Thymus (tissue), 11 donors: ENCODE measurements at regions not wholly inside any gene's neighbourhood (a gene's known extent, or its start where the extent isn't known, plus 50 kb on each side); places are given as distances from the start of the nearest gene placed in this dataset.
"Not testable (repeated sequence)": the region's sequence is repeated elsewhere in the genome, so short reads cannot be mapped to it uniquely, and the experiment has no call there.

Experiments
- DNase-seq, 9 donors: peaks; one replicate each; pipeline ENCODE4 v3.0.0-alpha.2; 2013; ENCODE audit warnings: low spot score in 9 of 9, low read depth in 6 of 9, missing footprints in 1 of 9
- H3K27ac ChIP-seq, 2 donors: one replicate each; pipeline ENCODE4 v1.5.1; 2013; ENCODE audit warnings: control low read depth in 1 of 2, low read depth in 1 of 2, low read length in 1 of 2, mild to moderate bottlenecking in 1 of 2, moderate library complexity in 1 of 2
- H3K27me3 ChIP-seq, 2 donors: one replicate each; pipeline ENCODE4 v1.5.1; 2013; ENCODE audit warnings: low read length in 1 of 2; ENCODE audit not compliant: control insufficient read depth in 2 of 2, insufficient read depth in 1 of 2
- H3K36me3 ChIP-seq, 2 donors: one replicate each; pipeline ENCODE4 v1.5.1; 2013; ENCODE audit warnings: low read length in 1 of 2, mild to moderate bottlenecking in 1 of 2, moderate library complexity in 1 of 2; ENCODE audit not compliant: control insufficient read depth in 2 of 2, insufficient read depth in 2 of 2
- H3K4me1 ChIP-seq, 2 donors: one replicate each; pipeline ENCODE4 v1.5.1; 2013; ENCODE audit warnings: low read length in 2 of 2; ENCODE audit not compliant: control insufficient read depth in 2 of 2, insufficient read depth in 2 of 2
- H3K4me3 ChIP-seq, 2 donors: one replicate each; pipeline ENCODE4 v1.5.1; 2013; ENCODE audit warnings: low read length in 2 of 2, control low read depth in 1 of 2, mild to moderate bottlenecking in 1 of 2
- H3K9me3 ChIP-seq, 2 donors: one replicate each; pipeline ENCODE4 v1.5.1; 2013; ENCODE audit warnings: low read length in 1 of 2, mild to moderate bottlenecking in 1 of 2; ENCODE audit not compliant: control insufficient read depth in 2 of 2, insufficient read depth in 1 of 2
- WGBS: extraction: QIAGEN DNeasy Blood & Tissue Kit; methylation state at CpG from one replicate; pipeline ENCODE4 v1.1.7; 2013; 5-methylcytosine and 5-hydroxymethylcytosine counted together
- donor health status: healthy.

DNA sequence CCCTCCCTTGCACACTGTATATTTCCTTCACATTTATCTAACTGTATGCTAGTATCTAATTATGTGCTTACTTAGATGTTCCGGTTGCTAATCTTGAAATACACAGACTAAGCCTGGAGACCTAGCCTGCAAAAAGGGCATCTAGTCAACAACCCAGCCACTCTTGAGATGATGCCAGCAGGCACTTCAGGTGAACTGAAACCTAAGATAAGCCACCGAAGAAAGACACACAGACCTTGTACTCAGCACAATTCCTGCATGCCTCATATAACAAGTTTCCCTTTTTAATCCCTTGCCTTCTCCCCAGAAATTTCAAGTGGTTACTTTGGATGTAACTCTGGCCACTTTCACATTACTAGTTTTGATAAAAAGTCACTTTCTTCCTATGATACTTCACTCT lies 2506.6 kb downstream of the ARAP2 start:
- Histone ChIP-seq H3K4me3 (no peak overlapping the region), H3K36me3 (no peaks in the 10 kb centered on the region), H3K27ac (no peak overlapping the region), H3K9me3 (peaks cover 0 to 3% of the 10 kb centered on the region in 2 donors), H3K4me1 (no peaks in the 10 kb centered on the region), H3K27me3 (no peaks in the 10 kb centered on the region)
- WGBS = 95% methylated on average over 2 of the region's 2 CpGs
- DNase-seq = no peak

GRCh38 chr4:33739884-33740632 lies 2504.3 kb downstream of the ARAP2 start:
- WGBS = 85% methylated on average over 10 of the region's 10 CpGs

DNA sequence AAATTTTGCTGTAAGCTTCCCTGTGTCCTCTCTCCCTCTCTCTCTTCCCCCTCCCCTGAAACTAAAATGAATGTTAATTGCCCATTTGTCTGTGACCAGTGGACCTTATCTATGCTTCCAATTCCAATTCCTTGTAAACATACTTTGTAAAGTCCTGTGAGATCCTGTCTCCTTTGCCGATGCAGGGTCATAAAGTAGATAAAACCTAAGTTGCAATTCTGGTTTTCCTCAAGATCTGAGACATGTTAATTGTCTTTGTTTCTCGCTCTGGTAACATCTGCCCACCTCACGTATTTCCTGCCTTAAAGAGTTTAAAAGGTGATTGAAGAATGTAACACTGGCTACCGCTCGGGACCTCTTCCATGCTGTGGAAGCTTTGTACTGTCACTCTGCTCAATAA lies 2503.4 kb downstream of the ARAP2 start:
- not testable (repeated sequence) for H3K4me3 ChIP-seq, H3K36me3 ChIP-seq, H3K27ac ChIP-seq, H3K4me1 ChIP-seq, H3K9me3 ChIP-seq, H3K27me3 ChIP-seq, DNase-seq
- WGBS = 40% methylated on average over 5 of the region's 5 CpGs

More at GRCh38 chr4:33739884-33740632, 2504.3 kb downstream of the ARAP2 start:
- Histone ChIP-seq H3K27me3 (no peaks in the 10 kb centered on the region), H3K36me3 (no peaks in the 10 kb centered on the region), H3K9me3 (peaks cover 0 to 6% of the 10 kb centered on the region in 2 donors), H3K4me3 (no peak overlapping the region), H3K4me1 (no peaks in the 10 kb centered on the region), H3K27ac (no peak overlapping the region)
- no peak for DNase-seq

DNA sequence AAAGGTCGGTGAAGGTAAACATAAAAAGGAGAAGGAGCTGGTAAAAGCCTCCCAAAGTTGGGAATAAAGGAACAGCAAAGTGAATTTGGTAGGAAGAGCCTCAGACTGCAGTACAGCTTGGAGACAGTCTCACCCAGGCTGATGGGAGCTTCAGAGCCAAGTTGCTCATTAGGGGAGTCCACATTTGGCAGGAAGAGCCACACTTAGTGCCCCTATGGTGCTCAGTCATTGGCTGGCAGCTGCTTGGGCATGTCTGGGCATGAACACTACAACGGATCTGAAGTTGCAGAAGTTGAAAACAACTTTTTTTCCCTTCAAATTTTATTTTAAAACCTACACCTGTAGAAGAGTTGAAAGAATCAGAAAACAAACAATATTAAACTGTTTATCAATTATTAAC lies 2497.3 kb downstream of the ARAP2 start:
- Histone ChIP-seq H3K27me3 (no peaks in the 10 kb centered on the region), H3K9me3 (peaks cover 0 to 8% of the 10 kb centered on the region in 2 donors), H3K4me1 (no peaks in the 10 kb centered on the region), H3K4me3 (no peak overlapping the region), H3K27ac (no peak overlapping the region), H3K36me3 (no peaks in the 10 kb centered on the region)
- WGBS = 72% methylated on average over 2 of the region's 2 CpGs
- no peak for DNase-seq

- Histone ChIP-seq H3K9me3 (peaks cover 0 to 2% of the 10 kb centered on the region in 2 donors), H3K27me3 (no peaks in the 10 kb centered on the region), H3K4me3 (no peak overlapping the region), H3K36me3 (no peaks in the 10 kb centered on the region), H3K4me1 (no peaks in the 10 kb centered on the region), H3K27ac (no peak overlapping the region)
- no peak for DNase-seq
- 86% methylated on average over 3 of the region's 3 CpGs for WGBS
These were observed 2493.3 kb downstream of the ARAP2 start for GRCh38 chr4:33751050-33751449.

GRCh38 chr4:33772582-33772981 lies 2471.7 kb downstream of the ARAP2 start:
- no peaks in the 10 kb centered on the region for H3K36me3 ChIP-seq
- peaks cover 0 to 3% of the 10 kb centered on the region in 2 donors for H3K9me3 ChIP-seq
- WGBS = 87% methylated on average over 2 of the region's 2 CpGs
- H3K27me3 ChIP-seq = no peaks in the 10 kb centered on the region
- no peak overlapping the region for H3K4me3 ChIP-seq
- DNase-seq = no peak
- H3K27ac ChIP-seq = no peak overlapping the region
- no peaks in the 10 kb centered on the region for H3K4me1 ChIP-seq

DNA sequence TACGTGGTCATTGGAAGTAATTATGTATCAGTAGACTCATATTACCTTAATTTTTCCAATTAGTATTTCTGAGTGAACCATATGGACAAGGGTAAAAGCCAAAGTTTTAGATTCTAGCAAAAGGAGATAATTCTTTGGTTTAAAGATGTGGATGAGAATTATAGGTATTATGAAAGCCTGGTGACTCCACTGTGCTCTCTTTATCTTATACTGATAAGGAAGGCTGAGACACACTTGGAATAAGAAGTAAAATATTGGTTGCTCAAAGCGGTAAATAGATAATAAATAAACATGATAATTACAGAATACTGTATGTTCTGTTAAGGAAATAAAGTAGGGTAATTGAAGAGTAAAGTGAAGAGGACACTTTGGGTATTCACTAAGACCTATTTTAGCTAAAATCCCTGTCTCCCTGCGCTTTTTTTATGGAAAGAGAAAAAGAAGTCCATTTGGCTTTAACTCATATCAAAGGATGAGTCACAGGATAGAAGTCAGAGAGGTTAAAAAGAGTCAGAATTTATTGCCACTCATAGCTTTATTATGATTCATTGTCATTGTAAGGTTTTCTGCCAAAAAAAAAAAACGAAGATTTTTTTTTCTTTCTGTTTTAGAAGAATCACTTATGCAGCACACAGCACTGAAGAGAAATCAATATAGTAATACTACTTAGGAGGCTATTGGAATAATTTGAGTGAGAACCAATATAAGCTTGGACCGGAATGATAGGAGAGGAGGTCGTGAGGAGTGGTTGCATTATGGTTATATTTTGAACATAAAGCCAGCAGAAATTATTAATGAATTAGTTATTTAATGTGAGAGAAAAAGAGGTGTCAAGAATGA lies 2463.1 kb downstream of the ARAP2 start:
- Histone ChIP-seq H3K4me1 (no peaks in the 10 kb centered on the region), H3K27me3 (no peaks in the 10 kb centered on the region), H3K36me3 (no peaks in the 10 kb centered on the region), H3K9me3 (no peaks in the 10 kb centered on the region), H3K27ac (no peak overlapping the region), H3K4me3 (no peak overlapping the region)
- 83% methylated on average over 6 of the region's 6 CpGs for WGBS
- DNase-seq = no peak

- WGBS = 91% methylated on average over 2 of the region's 2 CpGs
- H3K27ac ChIP-seq = no peak overlapping the region
These were observed 2458.5 kb downstream of the ARAP2 start for GRCh38 chr4:33785843-33786242.

DNA sequence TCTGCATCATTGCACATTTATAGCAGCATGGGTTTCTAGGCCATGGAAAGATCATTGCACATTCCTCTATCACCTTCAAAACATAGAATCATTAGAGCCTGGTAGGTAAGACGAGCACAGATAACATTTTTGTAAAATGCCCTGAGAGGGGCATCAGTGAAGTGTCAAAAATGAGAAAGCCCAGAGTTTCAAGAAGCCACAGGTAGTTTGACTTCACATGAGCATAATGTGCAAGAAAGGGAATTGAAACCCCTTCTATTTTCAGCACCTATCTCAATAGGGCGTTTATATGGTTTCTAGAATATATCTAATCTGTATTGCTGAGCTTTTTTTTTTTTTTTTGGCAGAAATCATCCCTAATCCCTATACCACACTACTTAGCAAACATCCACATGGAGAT lies 2441.7 kb downstream of the ARAP2 start:
- DNase-seq = no peak
- Histone ChIP-seq H3K36me3 (no peaks in the 10 kb centered on the region), H3K27me3 (no peaks in the 10 kb centered on the region), H3K9me3 (no peaks in the 10 kb centered on the region), H3K4me1 (no peaks in the 10 kb centered on the region), H3K4me3 (no peak overlapping the region), H3K27ac (no peak overlapping the region)
- 61% methylated on average over 2 of the region's 2 CpGs for WGBS

More at GRCh38 chr4:33785843-33786242, 2458.5 kb downstream of the ARAP2 start:
- Histone ChIP-seq H3K9me3 (no peaks in the 10 kb centered on the region), H3K4me1 (no peaks in the 10 kb centered on the region), H3K4me3 (no peak overlapping the region), H3K27me3 (no peaks in the 10 kb centered on the region), H3K36me3 (no peaks in the 10 kb centered on the region)
- no peak for DNase-seq
